ENCODE measurements at regions not wholly inside any gene's neighbourhood (a gene's known extent, or its start where the extent isn't known, plus 50 kb on each side); places are given as distances from the start of the nearest gene placed in this dataset.

DNA sequence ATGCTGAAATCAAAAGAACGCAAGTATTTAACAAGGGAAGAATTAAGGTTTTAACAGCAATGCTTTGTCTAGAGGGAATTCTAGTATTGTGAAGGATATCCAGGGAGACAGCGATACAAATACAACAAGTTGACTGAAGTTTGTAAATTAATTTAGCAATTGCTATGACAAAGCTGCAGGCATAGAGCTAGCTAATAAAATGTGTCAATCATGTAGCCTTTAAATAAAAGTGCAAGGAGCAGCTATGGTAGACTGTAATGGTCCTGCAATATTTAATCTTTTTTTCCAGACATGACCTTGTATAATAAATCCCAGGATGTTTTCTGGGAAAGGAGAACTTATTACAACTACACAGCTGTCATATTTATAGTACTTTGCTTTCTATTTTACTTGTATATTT is 779.3 kb downstream of the SLITRK5 start:
- H3K27me3 Mint-ChIP-seq (ENCODE audit: low read depth, poor library complexity), result peaks cover 4% of the 10 kb centered on the region
- no peaks in the 10 kb centered on the region for H3K4me1 Mint-ChIP-seq

DNA sequence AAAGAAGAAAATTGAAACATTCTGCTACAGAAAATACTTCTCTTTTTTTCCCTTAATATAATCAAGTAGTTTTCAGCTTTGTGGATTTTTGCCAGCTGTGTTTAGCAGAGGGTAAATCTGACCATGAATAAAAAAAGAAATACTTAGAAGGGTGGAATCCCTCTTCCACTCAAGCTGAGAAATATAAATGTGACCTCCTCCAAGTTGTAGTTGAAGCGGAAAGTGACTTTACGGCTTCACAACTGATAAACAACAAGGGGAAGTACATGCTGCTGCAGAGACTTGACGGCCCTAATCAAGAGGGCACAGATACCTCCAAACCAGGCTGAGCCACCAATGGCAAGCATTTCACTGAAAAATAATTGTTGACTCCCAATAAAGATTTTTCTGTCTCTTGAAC is 785.0 kb downstream of the SLITRK5 start:
- peaks cover 4% of the 10 kb centered on the region for H3K27me3 Mint-ChIP-seq (ENCODE audit: low read depth, poor library complexity)

More for the DNA sequence above, 779.3 kb downstream of the SLITRK5 start:
- H3K27ac Mint-ChIP-seq, result no peak overlapping the region
- H3K36me3 Mint-ChIP-seq (ENCODE audit: low read depth), result no peaks in the 10 kb centered on the region
- no peak for DNase-seq
- H3K4me3 Mint-ChIP-seq, result no peak overlapping the region
- peaks cover 7% of the 10 kb centered on the region for H3K9me3 Mint-ChIP-seq
- TF ChIP-seq, protein P1, sequence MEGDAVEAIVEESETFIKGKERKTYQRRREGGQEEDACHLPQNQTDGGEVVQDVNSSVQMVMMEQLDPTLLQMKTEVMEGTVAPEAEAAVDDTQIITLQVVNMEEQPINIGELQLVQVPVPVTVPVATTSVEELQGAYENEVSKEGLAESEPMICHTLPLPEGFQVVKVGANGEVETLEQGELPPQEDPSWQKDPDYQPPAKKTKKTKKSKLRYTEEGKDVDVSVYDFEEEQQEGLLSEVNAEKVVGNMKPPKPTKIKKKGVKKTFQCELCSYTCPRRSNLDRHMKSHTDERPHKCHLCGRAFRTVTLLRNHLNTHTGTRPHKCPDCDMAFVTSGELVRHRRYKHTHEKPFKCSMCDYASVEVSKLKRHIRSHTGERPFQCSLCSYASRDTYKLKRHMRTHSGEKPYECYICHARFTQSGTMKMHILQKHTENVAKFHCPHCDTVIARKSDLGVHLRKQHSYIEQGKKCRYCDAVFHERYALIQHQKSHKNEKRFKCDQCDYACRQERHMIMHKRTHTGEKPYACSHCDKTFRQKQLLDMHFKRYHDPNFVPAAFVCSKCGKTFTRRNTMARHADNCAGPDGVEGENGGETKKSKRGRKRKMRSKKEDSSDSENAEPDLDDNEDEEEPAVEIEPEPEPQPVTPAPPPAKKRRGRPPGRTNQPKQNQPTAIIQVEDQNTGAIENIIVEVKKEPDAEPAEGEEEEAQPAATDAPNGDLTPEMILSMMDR (IDR thresholded peaks at IDR 0.05), result no peak

DNA sequence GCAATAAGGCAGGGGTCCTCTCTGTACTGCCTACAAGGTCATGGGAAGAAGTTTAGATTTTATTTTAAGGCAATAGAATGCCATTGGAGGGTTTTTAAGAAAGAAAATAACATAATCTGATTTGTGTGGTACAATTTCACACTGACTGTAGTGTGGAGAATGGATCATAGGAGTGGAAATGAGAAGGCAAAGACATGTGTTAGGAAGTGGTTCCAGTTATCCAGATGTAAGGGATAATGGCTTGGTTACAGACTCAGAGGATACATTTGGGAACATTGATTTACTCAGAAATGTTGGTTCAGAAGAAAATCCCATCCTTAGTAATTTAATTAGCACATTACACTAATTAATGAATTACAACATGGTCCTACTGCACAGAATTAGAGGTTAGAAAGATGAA is 788.2 kb downstream of the SLITRK5 start:
- TF ChIP-seq, protein P1 (IDR thresholded peaks at IDR 0.05), result no peak
- peak overlapping the region; percentile 33 for H3K27ac Mint-ChIP-seq

More for the DNA sequence above, 785.0 kb downstream of the SLITRK5 start:
- peaks cover 2% of the 10 kb centered on the region for H3K9me3 Mint-ChIP-seq
- H3K4me1 Mint-ChIP-seq, result peaks cover 10% of the 10 kb centered on the region
- no peaks in the 10 kb centered on the region for H3K36me3 Mint-ChIP-seq (ENCODE audit: low read depth)
- H3K4me3 Mint-ChIP-seq, result no peak overlapping the region
- no peak for DNase-seq
- TF ChIP-seq, protein P1 (IDR thresholded peaks at IDR 0.05), result no peak
- H3K27ac Mint-ChIP-seq, result no peak overlapping the region

DNA sequence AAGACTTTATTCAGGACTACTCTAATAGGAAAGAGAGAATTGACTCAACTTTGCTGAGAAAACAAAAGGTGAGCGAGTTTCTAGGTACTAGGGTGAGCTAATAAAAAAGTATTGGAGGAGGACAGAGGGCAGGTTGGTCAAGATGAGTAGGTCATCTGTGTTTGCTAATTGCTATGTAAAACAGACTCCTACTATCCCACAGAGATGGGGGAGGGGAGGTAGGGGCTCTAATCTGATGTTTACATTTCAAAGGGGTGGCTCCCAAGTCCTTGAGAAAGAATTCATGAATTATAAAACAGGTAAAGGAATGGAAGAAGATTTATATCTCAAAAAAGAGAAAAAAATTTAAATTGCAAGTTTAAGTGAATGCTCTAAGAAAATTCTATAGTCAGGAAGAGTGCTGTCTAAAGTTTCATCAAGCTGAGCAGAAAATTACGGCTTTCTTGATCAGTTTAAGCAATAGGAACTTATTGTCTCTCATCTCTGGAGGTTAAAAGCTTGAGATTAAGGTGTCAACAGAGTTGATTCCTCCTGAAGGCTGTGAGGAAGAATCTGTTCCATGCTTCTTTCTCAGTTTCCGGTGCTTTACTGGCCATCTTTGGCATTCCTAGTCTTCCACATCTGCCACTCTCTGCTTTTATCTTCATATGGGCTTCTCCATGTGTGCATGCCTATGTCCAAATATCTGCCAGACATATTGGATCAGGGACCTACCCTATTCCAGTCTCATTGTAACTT is 790.3 kb downstream of the SLITRK5 start:
- peaks cover 13% of the 10 kb centered on the region for H3K4me1 Mint-ChIP-seq
- H3K27ac Mint-ChIP-seq, result no peak overlapping the region
- H3K9me3 Mint-ChIP-seq, result no peaks in the 10 kb centered on the region
- no peaks in the 10 kb centered on the region for H3K27me3 Mint-ChIP-seq (ENCODE audit: low read depth, poor library complexity)
- DNase-seq, result no peak
- TF ChIP-seq, protein P1 (IDR thresholded peaks at IDR 0.05), result no peak
- H3K36me3 Mint-ChIP-seq (ENCODE audit: low read depth), result no peaks in the 10 kb centered on the region
- no peak overlapping the region for H3K4me3 Mint-ChIP-seq

More for the DNA sequence above, 788.2 kb downstream of the SLITRK5 start:
- H3K4me3 Mint-ChIP-seq, result no peak overlapping the region
- H3K27me3 Mint-ChIP-seq (ENCODE audit: low read depth, poor library complexity), result no peaks in the 10 kb centered on the region
- H3K4me1 Mint-ChIP-seq, result peaks cover 13% of the 10 kb centered on the region
- peaks cover 2% of the 10 kb centered on the region for H3K9me3 Mint-ChIP-seq
- no peaks in the 10 kb centered on the region for H3K36me3 Mint-ChIP-seq (ENCODE audit: low read depth)
- no peak for DNase-seq

DNA sequence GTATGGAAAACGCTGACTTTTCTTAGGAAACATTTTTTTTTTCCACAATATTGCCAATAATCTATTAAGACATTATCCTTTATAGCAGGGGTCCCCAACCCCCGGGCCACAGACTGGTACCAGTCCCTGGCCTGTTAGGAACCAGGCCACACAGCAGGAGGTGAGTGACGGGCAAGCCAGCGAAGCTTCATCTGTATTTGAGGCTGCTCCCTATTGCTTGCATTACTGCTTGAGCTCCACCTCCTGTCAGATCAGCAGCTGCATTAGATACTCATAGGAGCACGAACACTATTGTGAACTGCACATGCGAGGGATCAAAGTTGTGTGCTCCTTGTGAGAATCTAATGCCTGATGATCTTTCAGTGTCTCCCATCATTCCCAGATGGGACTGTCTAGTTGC is 793.7 kb downstream of the SLITRK5 start:
- peaks cover 5% of the 10 kb centered on the region for H3K4me1 Mint-ChIP-seq
- no peak overlapping the region for H3K4me3 Mint-ChIP-seq
- TF ChIP-seq, protein P1 (IDR thresholded peaks at IDR 0.05), result no peak
- no peaks in the 10 kb centered on the region for H3K27me3 Mint-ChIP-seq (ENCODE audit: low read depth, poor library complexity)
- H3K27ac Mint-ChIP-seq, result no peak overlapping the region
- no peaks in the 10 kb centered on the region for H3K36me3 Mint-ChIP-seq (ENCODE audit: low read depth)
- DNase-seq, result no peak
- H3K9me3 Mint-ChIP-seq, result no peaks in the 10 kb centered on the region

DNA sequence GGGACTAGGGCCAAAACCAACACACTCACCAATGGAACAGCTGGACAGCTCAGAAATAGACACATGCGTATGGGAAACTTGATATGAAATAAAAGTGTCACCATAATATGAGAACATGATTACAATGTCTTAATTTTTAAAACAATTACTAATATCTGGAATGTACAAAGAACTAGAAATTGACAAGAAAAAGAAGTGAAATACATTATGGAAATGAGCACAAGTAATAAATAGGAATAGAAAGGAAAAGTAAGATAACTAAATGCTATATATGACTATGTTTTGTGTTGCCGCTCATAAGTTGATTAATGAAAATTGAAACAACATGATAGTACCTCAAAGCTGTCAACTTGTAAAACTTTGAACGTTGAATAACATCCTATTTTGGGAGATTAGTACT is 801.1 kb downstream of the SLITRK5 start:
- TF ChIP-seq, protein P1 (IDR thresholded peaks at IDR 0.05), result no peak
- Mint-ChIP-seq H3K27ac (no peak overlapping the region), H3K9me3 (no peaks in the 10 kb centered on the region)

More for the DNA sequence above, 801.1 kb downstream of the SLITRK5 start:
- no peak for DNase-seq
- Mint-ChIP-seq H3K4me1 (no peaks in the 10 kb centered on the region), H3K36me3 (ENCODE audit: low read depth) (no peaks in the 10 kb centered on the region), H3K27me3 (ENCODE audit: low read depth, poor library complexity) (no peaks in the 10 kb centered on the region), H3K4me3 (no peak overlapping the region)
